Esophagus squamous epithelium (tissue), 4 donors: ENCODE measurements at regions not wholly inside any gene's neighbourhood (a gene's known extent, or its start where the extent isn't known, plus 50 kb on each side); places are given as distances from the start of the nearest gene placed in this dataset.

Experiments
- POLR2A ChIP-seq, 4 donors: fragments of 450-650 bp; IDR thresholded peaks; one replicate each; pipeline ENCODE4 v1.6.1; 2017; ENCODE audit warnings: antibody characterized with exemption in 4 of 4, mild to moderate bottlenecking in 4 of 4, moderate library complexity in 3 of 4
- TF ChIP-seq, protein P1 (sequence below), 6 experiments: fragments of 450-650 bp in 4 of 6; fragments of 200-600 bp in 2 of 6; sonication (generic) in 2 of 6; IDR thresholded peaks; one replicate each; pipeline ENCODE4 v1.5.1; 2016 to 2019; ENCODE audit warnings: antibody characterized with exemption in 6 of 6, mild to moderate bottlenecking in 4 of 6, moderate library complexity in 4 of 6

DNA sequence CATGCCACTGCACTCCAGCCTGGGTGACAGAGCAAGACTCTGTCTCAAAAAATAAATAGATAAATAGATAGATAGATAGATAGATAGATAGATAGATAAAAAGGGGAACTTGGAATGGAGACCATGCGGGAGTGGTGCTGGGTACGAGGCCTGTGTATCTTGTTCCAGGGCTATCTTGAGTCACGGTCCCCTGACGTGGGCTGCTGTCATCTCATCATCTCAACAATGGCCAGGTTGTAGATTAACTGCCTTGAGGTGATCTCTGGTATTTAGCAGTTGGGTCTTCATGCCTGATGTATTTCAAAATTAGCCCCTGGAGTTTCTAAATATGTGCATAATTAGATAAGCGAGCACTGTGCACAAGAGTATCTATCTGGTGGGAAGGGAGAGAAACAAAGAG lies 212.1 kb downstream of the CDRT15L2 start:
- TF ChIP-seq, protein P1, sequence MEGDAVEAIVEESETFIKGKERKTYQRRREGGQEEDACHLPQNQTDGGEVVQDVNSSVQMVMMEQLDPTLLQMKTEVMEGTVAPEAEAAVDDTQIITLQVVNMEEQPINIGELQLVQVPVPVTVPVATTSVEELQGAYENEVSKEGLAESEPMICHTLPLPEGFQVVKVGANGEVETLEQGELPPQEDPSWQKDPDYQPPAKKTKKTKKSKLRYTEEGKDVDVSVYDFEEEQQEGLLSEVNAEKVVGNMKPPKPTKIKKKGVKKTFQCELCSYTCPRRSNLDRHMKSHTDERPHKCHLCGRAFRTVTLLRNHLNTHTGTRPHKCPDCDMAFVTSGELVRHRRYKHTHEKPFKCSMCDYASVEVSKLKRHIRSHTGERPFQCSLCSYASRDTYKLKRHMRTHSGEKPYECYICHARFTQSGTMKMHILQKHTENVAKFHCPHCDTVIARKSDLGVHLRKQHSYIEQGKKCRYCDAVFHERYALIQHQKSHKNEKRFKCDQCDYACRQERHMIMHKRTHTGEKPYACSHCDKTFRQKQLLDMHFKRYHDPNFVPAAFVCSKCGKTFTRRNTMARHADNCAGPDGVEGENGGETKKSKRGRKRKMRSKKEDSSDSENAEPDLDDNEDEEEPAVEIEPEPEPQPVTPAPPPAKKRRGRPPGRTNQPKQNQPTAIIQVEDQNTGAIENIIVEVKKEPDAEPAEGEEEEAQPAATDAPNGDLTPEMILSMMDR (IDR thresholded peaks at IDR 0.05): no peak
- no peak for TF ChIP-seq POLR2A (IDR thresholded peaks at IDR 0.05)
